GM03348 (cell line): ENCODE measurements at regions not wholly inside any gene's neighbourhood (a gene's known extent, or its start where the extent isn't known, plus 50 kb on each side); places are given as distances from the start of the nearest gene placed in this dataset.
"Not testable (repeated sequence)": the region's sequence is repeated elsewhere in the genome, so short reads cannot be mapped to it uniquely, and the experiment has no call there.

ENCODE experiments used
- DNase-seq: peaks from one replicate; pipeline ENCODE4 v3.0.0; 2012; ENCODE audit warnings: low spot score

- DNase-seq, result no peak
These were observed 54.9 kb upstream of the NLGN1 start for GRCh38 chr3:173342679-173343078.

- DNase-seq, result no peak
These were observed 56.9 kb upstream of the NLGN1 start for GRCh38 chr3:173340626-173341025.

- no peak for DNase-seq
These were observed 61.3 kb upstream of the NLGN1 start for GRCh38 chr3:173336261-173336660.

GRCh38 chr3:173306110-173306509 lies 91.4 kb upstream of the NLGN1 start:
- DNase-seq, result no peak

- DNase-seq, result no peak
These were observed 93.3 kb upstream of the NLGN1 start for GRCh38 chr3:173304182-173304800.

GRCh38 chr3:173301647-173302046 lies 95.9 kb upstream of the NLGN1 start:
- no peak for DNase-seq

GRCh38 chr3:173289072-173289471 lies 108.5 kb upstream of the NLGN1 start:
- no peak for DNase-seq

- DNase-seq, result no peak
These were observed 110.2 kb upstream of the NLGN1 start for GRCh38 chr3:173287361-173287760.

GRCh38 chr3:173286507-173286906 lies 111.0 kb upstream of the NLGN1 start:
- not testable (repeated sequence) for DNase-seq

- no peak for DNase-seq
These were observed 113.2 kb upstream of the NLGN1 start for GRCh38 chr3:173284301-173284700.

- DNase-seq, result no peak
These were observed 121.8 kb upstream of the NLGN1 start for GRCh38 chr3:173275740-173276139.

- no peak for DNase-seq
These were observed 123.7 kb upstream of the NLGN1 start for GRCh38 chr3:173273838-173274237.

GRCh38 chr3:173268781-173269180 lies 127.7 kb upstream of the SPATA16 start:
- DNase-seq, result no peak

- no peak for DNase-seq
These were observed 126.7 kb upstream of the SPATA16 start for GRCh38 chr3:173267716-173268115.

- DNase-seq, result no peak
These were observed 125.4 kb upstream of the SPATA16 start for GRCh38 chr3:173266441-173266840.

- no peak for DNase-seq
These were observed 117.7 kb upstream of the SPATA16 start for GRCh38 chr3:173258697-173259096.

- no peak for DNase-seq
These were observed 116.8 kb upstream of the SPATA16 start for GRCh38 chr3:173257797-173258196.

- no peak for DNase-seq
These were observed 114.5 kb upstream of the SPATA16 start for GRCh38 chr3:173255555-173255954.

GRCh38 chr3:173253471-173253870 lies 112.4 kb upstream of the SPATA16 start:
- no peak for DNase-seq

GRCh38 chr3:173249457-173249856 lies 108.4 kb upstream of the SPATA16 start:
- no peak for DNase-seq

GRCh38 chr3:173241727-173242126 lies 100.7 kb upstream of the SPATA16 start:
- no peak for DNase-seq

GRCh38 chr3:173238091-173238490 lies 97.1 kb upstream of the SPATA16 start:
- no peak for DNase-seq

- DNase-seq, result no peak
These were observed 84.3 kb upstream of the SPATA16 start for GRCh38 chr3:173225351-173225750.

GRCh38 chr3:173221010-173221409 lies 80.0 kb upstream of the SPATA16 start:
- DNase-seq, result peak; percentile 12

GRCh38 chr3:173217127-173217526 lies 76.1 kb upstream of the SPATA16 start:
- no peak for DNase-seq
